ENCODE measurements at regions not wholly inside any gene's neighbourhood (a gene's known extent, or its start where the extent isn't known, plus 50 kb on each side); places are given as distances from the start of the nearest gene placed in this dataset.
"Not testable (repeated sequence)": the region's sequence is repeated elsewhere in the genome, so short reads cannot be mapped to it uniquely, and the experiment has no call there.

GRCh38 chr17:21542991-21543390, 149.3 kb upstream of the KCNJ18 start:
- no peak for DNase-seq (ENCODE audit: low read depth)
- TF ChIP-seq CTCF (IDR thresholded peaks at IDR 0.05; ENCODE audit: low read length, missing control alignments): no peak
- no peak overlapping the region for H3K4me3 ChIP-seq (replicated peaks; ENCODE audit: low read depth, low read length)

GRCh38 chr17:21545064-21545463, 147.3 kb upstream of the KCNJ18 start:
- TF ChIP-seq CTCF (IDR thresholded peaks at IDR 0.05; ENCODE audit: low read length, missing control alignments): no peak
- no peak overlapping the region for H3K4me3 ChIP-seq (replicated peaks; ENCODE audit: low read depth, low read length)
- no peak for DNase-seq (ENCODE audit: low read depth)

- no peak for DNase-seq (ENCODE audit: low read depth)
- no peak for TF ChIP-seq CTCF (IDR thresholded peaks at IDR 0.05; ENCODE audit: low read length, missing control alignments)
- H3K4me3 ChIP-seq (replicated peaks; ENCODE audit: low read depth, low read length): no peak overlapping the region
Observed at GRCh38 chr17:21548236-21548635, 144.1 kb upstream of the KCNJ18 start.

GRCh38 chr17:21549107-21549687, 143.1 kb upstream of the KCNJ18 start:
- DNase-seq (ENCODE audit: low read depth): peak; percentile 48
- H3K4me3 ChIP-seq (replicated peaks; ENCODE audit: low read depth, low read length): peak overlapping the region; percentile 51
- TF ChIP-seq CTCF (IDR thresholded peaks at IDR 0.05; ENCODE audit: low read length, missing control alignments): no peak

GRCh38 chr17:21550031-21550430, 142.3 kb upstream of the KCNJ18 start:
- H3K4me3 ChIP-seq (replicated peaks; ENCODE audit: low read depth, low read length): peak overlapping the region; percentile 73
- peak; percentile 91 for DNase-seq (ENCODE audit: low read depth)

GRCh38 chr17:21551081-21551881, 141.0 kb upstream of the KCNJ18 start:
- peak overlapping the region; percentile 73 for H3K4me3 ChIP-seq (replicated peaks; ENCODE audit: low read depth, low read length)
- no peak for TF ChIP-seq CTCF (IDR thresholded peaks at IDR 0.05; ENCODE audit: low read length, missing control alignments)
- DNase-seq (ENCODE audit: low read depth): peak; percentile 86

GRCh38 chr17:21558921-21559320, 133.4 kb upstream of the KCNJ18 start:
- not testable (repeated sequence) for DNase-seq (ENCODE audit: low read depth); H3K4me3 ChIP-seq (replicated peaks; ENCODE audit: low read depth, low read length)

GRCh38 chr17:21564262-21564661, 128.1 kb upstream of the KCNJ18 start:
- H3K4me3 ChIP-seq (replicated peaks; ENCODE audit: low read depth, low read length): no peak overlapping the region
- TF ChIP-seq CTCF (IDR thresholded peaks at IDR 0.05; ENCODE audit: low read length, missing control alignments): no peak
- DNase-seq (ENCODE audit: low read depth): no peak

- not testable (repeated sequence) for DNase-seq (ENCODE audit: low read depth); H3K4me3 ChIP-seq (replicated peaks; ENCODE audit: low read depth, low read length)
Observed at GRCh38 chr17:21564757-21565156, 127.6 kb upstream of the KCNJ18 start.

- not testable (repeated sequence) for H3K4me3 ChIP-seq (replicated peaks; ENCODE audit: low read depth, low read length); DNase-seq (ENCODE audit: low read depth)
Observed at GRCh38 chr17:21570427-21570826, 121.9 kb upstream of the KCNJ18 start.

GRCh38 chr17:21572148-21572547, 120.2 kb upstream of the KCNJ18 start:
- not testable (repeated sequence) for H3K4me3 ChIP-seq (replicated peaks; ENCODE audit: low read depth, low read length); DNase-seq (ENCODE audit: low read depth)

Measured in fibroblast of pulmonary artery (primary cell).